HG02571 (cell line): ENCODE measurements at regions not wholly inside any gene's neighbourhood (a gene's known extent, or its start where the extent isn't known, plus 50 kb on each side); places are given as distances from the start of the nearest gene placed in this dataset.
"Not testable (repeated sequence)": the region's sequence is repeated elsewhere in the genome, so short reads cannot be mapped to it uniquely, and the experiment has no call there.

Source experiments
- ATAC-seq: cut with Tn5 transposase; IDR thresholded peaks from one replicate; pipeline ENCODE4 v1.9.1; 2021; ENCODE audit warnings: mild to moderate bottlenecking, moderate library complexity; ENCODE audit not compliant: unreplicated experiment

GRCh38 chr15:99481951-99482230, 83.9 kb upstream of the MEF2A start:
- ATAC-seq, result no peak

GRCh38 chr15:99482993-99483392, 82.8 kb upstream of the MEF2A start:
- ATAC-seq, result no peak

- no peak for ATAC-seq
Observed at GRCh38 chr15:99485153-99485961, 80.4 kb upstream of the MEF2A start.

GRCh38 chr15:99485992-99486370, 79.8 kb upstream of the MEF2A start:
- no peak for ATAC-seq

- no peak for ATAC-seq
Observed at GRCh38 chr15:99486371-99487336, 79.1 kb upstream of the MEF2A start.

- no peak for ATAC-seq
Observed at GRCh38 chr15:99487337-99487730, 78.5 kb upstream of the MEF2A start.

GRCh38 chr15:99492275-99492674, 73.5 kb upstream of the MEF2A start:
- ATAC-seq, result no peak

- ATAC-seq, result no peak
Observed at GRCh38 chr15:99492716-99493115, 73.1 kb upstream of the MEF2A start.

GRCh38 chr15:99493461-99493860, 72.3 kb upstream of the MEF2A start:
- no peak for ATAC-seq

GRCh38 chr15:99494536-99495233, 71.1 kb upstream of the MEF2A start:
- not testable (repeated sequence) for ATAC-seq

- ATAC-seq, result no peak
Observed at GRCh38 chr15:99495430-99496301, 70.1 kb upstream of the MEF2A start.

- ATAC-seq, result no peak
Observed at GRCh38 chr15:99496302-99496629, 69.5 kb upstream of the MEF2A start.

GRCh38 chr15:99502182-99502581, 63.6 kb upstream of the MEF2A start:
- peak; percentile 68 for ATAC-seq

- ATAC-seq, result peak; percentile 8
Observed at GRCh38 chr15:99502661-99503060, 63.1 kb upstream of the MEF2A start.

GRCh38 chr15:99503411-99503810, 62.4 kb upstream of the MEF2A start:
- no peak for ATAC-seq

GRCh38 chr15:99504071-99504822, 61.5 kb upstream of the MEF2A start:
- no peak for ATAC-seq

GRCh38 chr15:99504823-99505551, 60.8 kb upstream of the MEF2A start:
- ATAC-seq, result peak; percentile 25

- ATAC-seq, result no peak
Observed at GRCh38 chr15:99506399-99506798, 59.4 kb upstream of the MEF2A start.

GRCh38 chr15:99507016-99507503, 58.7 kb upstream of the MEF2A start:
- no peak for ATAC-seq
